ENCODE measurements at regions not wholly inside any gene's neighbourhood (a gene's known extent, or its start where the extent isn't known, plus 50 kb on each side); places are given as distances from the start of the nearest gene placed in this dataset.

- TF ChIP-seq TFAP4 (CRISPR knock-in tag; IDR thresholded peaks at IDR 0.05; ENCODE audit: borderline replicate concordance) = peak; percentile 42; the same call in 1 of the 2 replicates
- TF ChIP-seq, protein P1, sequence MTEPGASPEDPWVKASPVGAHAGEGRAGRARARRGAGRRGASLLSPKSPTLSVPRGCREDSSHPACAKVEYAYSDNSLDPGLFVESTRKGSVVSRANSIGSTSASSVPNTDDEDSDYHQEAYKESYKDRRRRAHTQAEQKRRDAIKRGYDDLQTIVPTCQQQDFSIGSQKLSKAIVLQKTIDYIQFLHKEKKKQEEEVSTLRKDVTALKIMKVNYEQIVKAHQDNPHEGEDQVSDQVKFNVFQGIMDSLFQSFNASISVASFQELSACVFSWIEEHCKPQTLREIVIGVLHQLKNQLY (CRISPR knock-in tag; conservative IDR thresholded peaks at IDR 0.05) = no peak
- TF ChIP-seq NR2C1 (IDR thresholded peaks at IDR 0.05) = no peak
- 0 out of 2 replicates have a peak, but pooled peaks have one; percentile 11 for TF ChIP-seq NR2C1 (tag; IDR thresholded peaks at IDR 0.05)
- peak; percentile 95 for TF ChIP-seq HNRNPL (IDR thresholded peaks at IDR 0.05; ENCODE audit: low read depth, low read length)
- TF ChIP-seq STAT5B (CRISPR knock-in tag; IDR thresholded peaks at IDR 0.05) = no peak
- peak in 1 of 3 experiments; percentile 37 for TF ChIP-seq YY1 (IDR thresholded peaks at IDR 0.05; ENCODE audit: borderline replicate concordance in 1 of 3, control insufficient read depth in 1 of 3, extremely low read depth in 1 of 3, insufficient read depth in 3 of 3, insufficient read length in 1 of 3, insufficient replicate concordance in 2 of 3, low read depth in 1 of 3, low read length in 2 of 3)
- TF ChIP-seq ZNF655 (CRISPR knock-in tag; IDR thresholded peaks at IDR 0.05) = no peak
- TF ChIP-seq ZBTB2 (IDR thresholded peaks at IDR 0.05) = peak; percentile 32; the same call in 1 of the 2 replicates
- TF ChIP-seq ZNF395 (CRISPR knock-in tag; IDR thresholded peaks at IDR 0.05) = peak; percentile 56; the same call in 1 of the 2 replicates
- peak; percentile 45 for TF ChIP-seq RBFOX2 (IDR thresholded peaks at IDR 0.05; ENCODE audit: low read depth, low read length)
- no peak for TF ChIP-seq ZNF76 (CRISPR knock-in tag; IDR thresholded peaks at IDR 0.05; ENCODE audit: borderline replicate concordance)
- 0 out of 2 replicates have a peak, but pooled peaks have one; percentile 55 for TF ChIP-seq CC2D1A (IDR thresholded peaks at IDR 0.05)
- TF ChIP-seq RB1 (IDR thresholded peaks at IDR 0.05; ENCODE audit: low read depth) = 0 out of 2 replicates have a peak, but pooled peaks have one; percentile 36
- TF ChIP-seq, protein P2, sequence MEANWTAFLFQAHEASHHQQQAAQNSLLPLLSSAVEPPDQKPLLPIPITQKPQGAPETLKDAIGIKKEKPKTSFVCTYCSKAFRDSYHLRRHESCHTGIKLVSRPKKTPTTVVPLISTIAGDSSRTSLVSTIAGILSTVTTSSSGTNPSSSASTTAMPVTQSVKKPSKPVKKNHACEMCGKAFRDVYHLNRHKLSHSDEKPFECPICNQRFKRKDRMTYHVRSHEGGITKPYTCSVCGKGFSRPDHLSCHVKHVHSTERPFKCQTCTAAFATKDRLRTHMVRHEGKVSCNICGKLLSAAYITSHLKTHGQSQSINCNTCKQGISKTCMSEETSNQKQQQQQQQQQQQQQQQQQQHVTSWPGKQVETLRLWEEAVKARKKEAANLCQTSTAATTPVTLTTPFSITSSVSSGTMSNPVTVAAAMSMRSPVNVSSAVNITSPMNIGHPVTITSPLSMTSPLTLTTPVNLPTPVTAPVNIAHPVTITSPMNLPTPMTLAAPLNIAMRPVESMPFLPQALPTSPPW (CRISPR knock-in tag; IDR thresholded peaks at IDR 0.05) = 0 out of 2 replicates have a peak, but pooled peaks have one; percentile 15
- TF ChIP-seq NEUROD1 (IDR thresholded peaks at IDR 0.05; ENCODE audit: borderline replicate concordance, low read depth, low read length, partially characterized antibody) = peak; percentile 50
Measured at GRCh38 chr6:157756708-157757429, 66.2 kb upstream of the SNX9 start (continued).

Measured in K562 (cell line).